ENCODE measurements at regions not wholly inside any gene's neighbourhood (a gene's known extent, or its start where the extent isn't known, plus 50 kb on each side); places are given as distances from the start of the nearest gene placed in this dataset.

- Histone ChIP-seq H3K36me3 (no peaks in the 10 kb centered on the region), H3K27ac (no peak overlapping the region), H3K4me3 (no peak overlapping the region), H3K9me3 (no peaks in the 10 kb centered on the region), H3K4me1 (no peaks in the 10 kb centered on the region), H3K27me3 (no peaks in the 10 kb centered on the region)
- no peak for ATAC-seq
- TF ChIP-seq POLR2A (IDR thresholded peaks at IDR 0.05) = no peak
- no peak for TF ChIP-seq EP300 (IDR thresholded peaks at IDR 0.05)
- TF ChIP-seq POLR2AphosphoS5 (IDR thresholded peaks at IDR 0.05) = no peak
- no peak for TF ChIP-seq CTCF (IDR thresholded peaks at IDR 0.05)
- WGBS, 2 donors (ENCODE audit: low coverage in 1 of 2) = 92 to 100% methylated on average over 7 of the region's 7 CpGs
Observed at GRCh38 chr16:79864781-79865391, 264.3 kb upstream of the MAF start.

GRCh38 chr16:79864032-79864780 lies 263.7 kb upstream of the MAF start:
- Histone ChIP-seq H3K4me1 (no peaks in the 10 kb centered on the region), H3K9me3 (no peaks in the 10 kb centered on the region), H3K27me3 (no peaks in the 10 kb centered on the region), H3K4me3 (no peak overlapping the region), H3K27ac (no peak overlapping the region), H3K36me3 (no peaks in the 10 kb centered on the region)
- TF ChIP-seq POLR2AphosphoS5 (IDR thresholded peaks at IDR 0.05) = no peak
- TF ChIP-seq POLR2A (IDR thresholded peaks at IDR 0.05) = no peak
- no peak for TF ChIP-seq CTCF (IDR thresholded peaks at IDR 0.05)
- TF ChIP-seq EP300 (IDR thresholded peaks at IDR 0.05) = no peak
- ATAC-seq = no peak
- 39 to 66% methylated on average over 7 to 8 of the region's 8 CpGs for WGBS, 2 donors (ENCODE audit: low coverage in 1 of 2)

- Histone ChIP-seq H3K36me3 (no peaks in the 10 kb centered on the region), H3K9me3 (no peaks in the 10 kb centered on the region), H3K4me3 (no peak overlapping the region), H3K27ac (no peak overlapping the region), H3K4me1 (no peaks in the 10 kb centered on the region), H3K27me3 (no peaks in the 10 kb centered on the region)
- 64 to 81% methylated on average over 6 to 7 of the region's 7 CpGs for WGBS, 2 donors (ENCODE audit: low coverage in 1 of 2)
- TF ChIP-seq POLR2A (IDR thresholded peaks at IDR 0.05) = no peak
- no peak for TF ChIP-seq POLR2AphosphoS5 (IDR thresholded peaks at IDR 0.05)
- TF ChIP-seq EP300 (IDR thresholded peaks at IDR 0.05) = no peak
- no peak for TF ChIP-seq CTCF (IDR thresholded peaks at IDR 0.05)
- no peak for ATAC-seq
Observed at GRCh38 chr16:79863128-79864031, 262.8 kb upstream of the MAF start.

GRCh38 chr16:79862601-79863000 lies 262.1 kb upstream of the MAF start:
- H3K4me1 ChIP-seq = no peaks in the 10 kb centered on the region
- H3K27me3 ChIP-seq = no peaks in the 10 kb centered on the region
- WGBS, 2 donors (ENCODE audit: low coverage in 1 of 2) = 88 to 92% methylated on average over 6 to 7 of the region's 7 CpGs
- no peak overlapping the region for H3K4me3 ChIP-seq
- no peaks in the 10 kb centered on the region for H3K9me3 ChIP-seq
- no peak overlapping the region for H3K27ac ChIP-seq
- no peak for TF ChIP-seq CTCF (IDR thresholded peaks at IDR 0.05)
- no peak for TF ChIP-seq POLR2AphosphoS5 (IDR thresholded peaks at IDR 0.05)
- TF ChIP-seq EP300 (IDR thresholded peaks at IDR 0.05) = no peak
- no peak for TF ChIP-seq POLR2A (IDR thresholded peaks at IDR 0.05)
- no peaks in the 10 kb centered on the region for H3K36me3 ChIP-seq
- ATAC-seq = no peak
